ENCODE measurements at regions not wholly inside any gene's neighbourhood (a gene's known extent, or its start where the extent isn't known, plus 50 kb on each side); places are given as distances from the start of the nearest gene placed in this dataset.
"Not testable (repeated sequence)": the region's sequence is repeated elsewhere in the genome, so short reads cannot be mapped to it uniquely, and the experiment has no call there.

- no peak overlapping the region for H3K27ac ChIP-seq
- peak; percentile 14; the same call in 1 of the 2 replicates for TF ChIP-seq CTCF (conservative IDR thresholded peaks at IDR 0.05)
- no peak for TF ChIP-seq ZFX (IDR thresholded peaks at IDR 0.05)
Observed at GRCh38 chr3:81198756-81199155, 562.7 kb downstream of the GBE1 start.

DNA sequence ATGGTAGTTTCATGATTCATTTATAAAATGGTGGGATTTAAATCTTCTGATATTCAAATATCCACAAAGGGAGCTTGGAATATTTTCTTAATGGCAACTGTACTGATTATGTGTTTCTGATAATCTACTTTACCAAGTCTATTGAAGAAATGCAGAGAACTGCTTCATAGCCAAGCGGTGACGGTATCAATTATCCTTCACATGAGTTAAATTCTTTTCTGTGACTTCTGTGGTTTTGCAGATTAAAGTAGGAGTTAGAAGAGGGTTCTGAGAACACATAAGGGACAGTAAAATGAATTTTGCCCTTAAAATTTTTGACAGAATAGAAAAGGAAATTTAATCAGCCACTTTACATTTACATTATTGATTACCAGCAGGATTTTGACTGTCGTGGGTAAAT is 563.2 kb downstream of the GBE1 start:
- H3K27ac ChIP-seq = no peak overlapping the region
- TF ChIP-seq ZFX (IDR thresholded peaks at IDR 0.05) (no peak), CTCF (conservative IDR thresholded peaks at IDR 0.05) (no peak)

DNA sequence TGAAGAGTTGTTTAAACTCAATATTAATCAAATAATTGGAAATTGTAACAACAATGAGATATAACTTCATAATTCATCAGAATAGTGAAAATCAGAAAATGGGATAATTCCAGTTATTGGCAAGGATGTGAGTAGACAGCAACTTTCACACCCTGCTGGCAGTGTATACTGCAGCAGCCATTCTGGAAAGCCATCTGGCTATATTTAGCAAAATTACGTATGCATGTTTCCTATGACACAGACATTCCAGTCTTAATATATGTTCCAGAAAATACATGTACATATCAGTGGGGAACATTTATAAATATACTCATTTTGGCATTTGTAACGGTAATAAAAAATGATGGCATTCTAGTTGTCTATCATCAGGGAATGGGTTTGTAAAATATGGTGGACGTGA is 564.1 kb downstream of the GBE1 start:
- H3K27ac ChIP-seq = no peak overlapping the region
- TF ChIP-seq CTCF (conservative IDR thresholded peaks at IDR 0.05) (no peak), ZFX (IDR thresholded peaks at IDR 0.05) (no peak)

- H3K27ac ChIP-seq = no peak overlapping the region
- TF ChIP-seq ZFX (IDR thresholded peaks at IDR 0.05) (no peak), CTCF (conservative IDR thresholded peaks at IDR 0.05) (no peak)
Observed at GRCh38 chr3:81195478-81195877, 566.0 kb downstream of the GBE1 start.

DNA sequence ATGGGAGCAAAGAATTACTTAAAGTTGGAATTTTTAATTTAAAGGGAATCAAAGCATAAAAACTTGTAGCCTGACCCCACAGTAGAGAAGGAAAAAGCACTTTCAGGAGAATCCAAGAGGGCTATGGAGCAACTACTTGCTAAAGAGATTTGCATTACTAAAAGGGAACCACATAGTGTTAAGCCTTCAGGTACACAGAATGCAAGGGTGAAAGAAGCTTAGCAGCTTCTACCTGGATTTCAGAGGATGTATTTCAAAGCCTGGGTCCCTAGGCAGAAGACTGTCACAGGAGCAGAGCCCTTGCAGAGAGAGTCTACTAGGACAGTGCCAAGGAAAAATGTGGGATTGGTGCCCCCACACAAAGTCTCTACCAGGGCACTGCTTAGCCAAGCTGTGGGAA is 575.0 kb downstream of the GBE1 start:
- H3K27ac ChIP-seq = no peak overlapping the region
- no peak for TF ChIP-seq CTCF (conservative IDR thresholded peaks at IDR 0.05)
- TF ChIP-seq ZFX (IDR thresholded peaks at IDR 0.05) = no peak

- H3K27ac ChIP-seq = not testable (repeated sequence)
Observed at GRCh38 chr3:81182086-81182875, 579.2 kb downstream of the GBE1 start.

DNA sequence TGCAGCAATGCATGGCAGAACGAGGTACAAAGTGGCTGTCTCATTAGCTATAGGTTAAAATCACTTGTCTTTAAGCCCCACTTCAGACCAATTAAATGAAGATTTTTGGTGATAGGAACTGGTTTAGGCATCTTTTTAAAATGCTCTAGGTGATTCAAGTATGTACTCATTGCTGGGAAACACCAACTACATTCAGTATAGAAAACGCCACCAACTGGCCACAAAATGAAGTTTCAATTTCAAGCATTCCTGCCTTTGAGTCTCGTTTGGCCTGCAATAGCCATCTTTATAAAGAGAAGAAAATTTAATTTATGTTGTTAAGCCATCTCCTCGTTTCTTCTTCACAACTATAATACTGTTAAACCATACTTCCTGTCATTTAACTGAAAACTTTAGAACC is 587.9 kb downstream of the GBE1 start:
- H3K27ac ChIP-seq = no peak overlapping the region
- no peak for TF ChIP-seq ZFX (IDR thresholded peaks at IDR 0.05)
- TF ChIP-seq CTCF (conservative IDR thresholded peaks at IDR 0.05) = peak; percentile 47

DNA sequence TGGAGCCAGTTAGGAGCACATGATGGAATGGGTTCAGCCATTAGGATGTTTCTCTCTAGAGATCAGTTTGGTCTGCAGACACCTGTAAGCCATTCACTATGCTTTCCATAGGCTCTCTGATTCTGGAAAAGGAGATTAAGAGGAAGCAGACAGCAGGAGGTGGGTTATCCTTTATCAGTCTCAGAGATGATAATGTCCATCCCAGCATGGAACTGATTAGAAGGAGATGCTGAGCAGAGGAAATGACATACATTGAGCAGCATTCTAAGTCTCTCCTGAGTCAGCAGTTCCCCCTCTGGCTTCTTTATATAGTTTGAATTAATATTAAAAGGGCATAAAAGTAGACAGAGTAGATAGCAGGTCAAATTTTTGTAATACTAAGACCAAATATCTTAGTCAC is 591.1 kb downstream of the GBE1 start:
- H3K27ac ChIP-seq = no peak overlapping the region
- TF ChIP-seq CTCF (conservative IDR thresholded peaks at IDR 0.05) (no peak), ZFX (IDR thresholded peaks at IDR 0.05) (no peak)
